HL-60 (cell line): ENCODE measurements at regions not wholly inside any gene's neighbourhood (a gene's known extent, or its start where the extent isn't known, plus 50 kb on each side); places are given as distances from the start of the nearest gene placed in this dataset.
A peak's percentile ranks its signal among the peaks of the same experiment; 100 is the strongest.
"Not testable (repeated sequence)": the region's sequence is repeated elsewhere in the genome, so short reads cannot be mapped to it uniquely, and the experiment has no call there.

Source experiments
- DNase-seq, 2 experiments: peaks; one replicate each; pipeline ENCODE4 v3.0.0-alpha.2; 2010 to 2020; ENCODE audit warnings: low read depth in 1 of 2, low spot score in 1 of 2
- H3K27ac ChIP-seq: fragments of 250-450 bp; sonication (Bioruptor Pico); replicated peaks from 2 replicates; pipeline ENCODE4 v1.5.1; 2020; ENCODE audit warnings: mild to moderate bottlenecking, moderate library complexity
- H3K27me3 ChIP-seq: fragments of 250-450 bp; sonication (Bioruptor Pico); 2 replicates; pipeline ENCODE4 v1.5.1; 2021; ENCODE audit warnings: mild to moderate bottlenecking, moderate library complexity; ENCODE audit not compliant: insufficient read depth, poor library complexity, severe bottlenecking
- H3K4me3 ChIP-seq: replicated peaks from 2 replicates; pipeline ENCODE4 v1.5.1; 2011; ENCODE audit warnings: mild to moderate bottlenecking, control low read depth, low read length; ENCODE audit not compliant: insufficient read depth
- CTCF ChIP-seq: IDR thresholded peaks from one replicate; pipeline ENCODE4 v1.5.1; 2011; ENCODE audit warnings: low read length, control low read depth, inconsistent platforms; ENCODE audit not compliant: insufficient read depth
- GABPA ChIP-seq: IDR thresholded peaks from 2 replicates; pipeline ENCODE4 v1.6.1; 2012; ENCODE audit warnings: low read depth
- POLR2AphosphoS5 ChIP-seq: IDR thresholded peaks from 2 replicates; pipeline ENCODE4 v1.6.1; 2012; ENCODE audit warnings: low read depth
- SPI1 ChIP-seq: IDR thresholded peaks from 2 replicates; pipeline ENCODE4 v1.6.1; 2012; ENCODE audit warnings: low read depth, mild to moderate bottlenecking, borderline replicate concordance
- TF ChIP-seq, protein P1 (sequence below): IDR thresholded peaks from 2 replicates; pipeline ENCODE4 v1.6.1; 2012; ENCODE audit warnings: low read depth; ENCODE audit not compliant: insufficient replicate concordance

DNA sequence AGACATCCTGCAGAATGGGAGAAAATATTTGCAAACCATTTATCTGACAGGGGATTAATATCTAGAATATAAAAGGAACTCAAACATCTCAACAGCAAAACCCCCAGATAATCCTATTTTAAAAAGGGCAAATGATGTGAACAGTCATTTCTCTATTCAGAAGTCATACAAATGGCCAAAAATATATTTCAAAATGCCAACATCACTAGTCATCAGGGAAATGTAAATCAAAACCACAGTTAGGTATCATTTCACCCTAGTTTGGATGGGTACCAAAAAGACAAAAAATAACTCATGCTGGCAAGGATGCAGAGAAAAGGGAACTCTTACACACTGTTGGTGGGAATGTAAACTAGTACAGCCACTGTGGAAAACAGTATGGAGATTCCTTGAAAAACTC is 70.0 kb downstream of the TBR1 start:
- H3K27ac ChIP-seq = no peak overlapping the region
- H3K4me3 ChIP-seq = no peak overlapping the region
- TF ChIP-seq SPI1 (no peak), POLR2AphosphoS5 (no peak), GABPA (no peak), CTCF (no peak)
- TF ChIP-seq, protein P1, sequence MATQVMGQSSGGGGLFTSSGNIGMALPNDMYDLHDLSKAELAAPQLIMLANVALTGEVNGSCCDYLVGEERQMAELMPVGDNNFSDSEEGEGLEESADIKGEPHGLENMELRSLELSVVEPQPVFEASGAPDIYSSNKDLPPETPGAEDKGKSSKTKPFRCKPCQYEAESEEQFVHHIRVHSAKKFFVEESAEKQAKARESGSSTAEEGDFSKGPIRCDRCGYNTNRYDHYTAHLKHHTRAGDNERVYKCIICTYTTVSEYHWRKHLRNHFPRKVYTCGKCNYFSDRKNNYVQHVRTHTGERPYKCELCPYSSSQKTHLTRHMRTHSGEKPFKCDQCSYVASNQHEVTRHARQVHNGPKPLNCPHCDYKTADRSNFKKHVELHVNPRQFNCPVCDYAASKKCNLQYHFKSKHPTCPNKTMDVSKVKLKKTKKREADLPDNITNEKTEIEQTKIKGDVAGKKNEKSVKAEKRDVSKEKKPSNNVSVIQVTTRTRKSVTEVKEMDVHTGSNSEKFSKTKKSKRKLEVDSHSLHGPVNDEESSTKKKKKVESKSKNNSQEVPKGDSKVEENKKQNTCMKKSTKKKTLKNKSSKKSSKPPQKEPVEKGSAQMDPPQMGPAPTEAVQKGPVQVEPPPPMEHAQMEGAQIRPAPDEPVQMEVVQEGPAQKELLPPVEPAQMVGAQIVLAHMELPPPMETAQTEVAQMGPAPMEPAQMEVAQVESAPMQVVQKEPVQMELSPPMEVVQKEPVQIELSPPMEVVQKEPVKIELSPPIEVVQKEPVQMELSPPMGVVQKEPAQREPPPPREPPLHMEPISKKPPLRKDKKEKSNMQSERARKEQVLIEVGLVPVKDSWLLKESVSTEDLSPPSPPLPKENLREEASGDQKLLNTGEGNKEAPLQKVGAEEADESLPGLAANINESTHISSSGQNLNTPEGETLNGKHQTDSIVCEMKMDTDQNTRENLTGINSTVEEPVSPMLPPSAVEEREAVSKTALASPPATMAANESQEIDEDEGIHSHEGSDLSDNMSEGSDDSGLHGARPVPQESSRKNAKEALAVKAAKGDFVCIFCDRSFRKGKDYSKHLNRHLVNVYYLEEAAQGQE = no peak
- DNase-seq = no peak
- peaks cover 2% of the 10 kb centered on the region for H3K27me3 ChIP-seq

- Histone ChIP-seq H3K27ac (no peak overlapping the region), H3K4me3 (no peak overlapping the region), H3K27me3 (peaks cover 2% of the 10 kb centered on the region)
- no peak for DNase-seq
- TF ChIP-seq POLR2AphosphoS5 (no peak), GABPA (no peak), SPI1 (no peak), CTCF (no peak)
- TF ChIP-seq, protein P1 = no peak
Observed at GRCh38 chr2:161488131-161488699, 72.1 kb downstream of the TBR1 start.

- H3K4me3 ChIP-seq = no peak overlapping the region
- H3K27me3 ChIP-seq = peaks cover 2% of the 10 kb centered on the region
- DNase-seq = no peak
- H3K27ac ChIP-seq = no peak overlapping the region
- TF ChIP-seq SPI1 (no peak), GABPA (no peak), POLR2AphosphoS5 (no peak), CTCF (no peak)
- TF ChIP-seq, protein P1 = no peak
Observed at GRCh38 chr2:161488879-161489278, 72.8 kb downstream of the TBR1 start.

DNA sequence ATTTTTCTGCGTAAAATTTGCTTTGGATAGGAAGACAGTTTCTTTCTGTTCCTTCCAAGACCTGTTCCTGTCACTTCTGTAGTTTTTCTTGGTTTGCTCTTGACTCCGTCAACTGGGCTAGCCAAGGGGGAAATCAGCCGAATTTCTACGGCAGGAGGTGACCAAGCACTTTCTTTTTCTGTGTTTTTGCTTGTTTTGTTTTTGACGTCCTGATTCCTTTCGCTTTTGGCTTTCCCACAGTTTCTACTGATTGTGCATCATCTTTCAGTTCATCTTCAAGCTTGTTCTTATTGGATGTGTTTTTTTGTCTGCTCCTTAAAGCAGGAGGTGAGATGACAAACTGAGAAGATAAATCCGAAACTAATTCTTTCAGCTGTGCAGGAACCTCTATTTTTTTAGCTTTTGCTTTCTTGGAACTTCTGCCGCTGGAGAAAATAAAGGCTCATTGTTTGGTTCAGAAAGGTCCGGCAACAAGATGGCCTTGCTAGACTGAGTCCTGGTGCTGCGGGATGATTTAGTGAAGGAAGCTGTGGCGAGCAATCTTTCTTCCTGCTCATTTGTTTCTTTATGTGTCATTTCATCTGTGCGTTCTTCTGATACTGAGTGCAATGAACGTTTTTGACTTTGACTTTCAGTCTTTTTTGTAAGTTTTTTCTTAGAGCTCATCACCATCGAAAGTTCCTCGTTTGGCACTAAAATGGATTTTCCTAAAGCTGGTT is 85.0 kb downstream of the TBR1 start:
- H3K27ac ChIP-seq, H3K27me3 ChIP-seq, DNase-seq: not testable (repeated sequence)
- H3K4me3 ChIP-seq = peak overlapping the region; percentile 12

- not testable (repeated sequence) for H3K27ac ChIP-seq, H3K27me3 ChIP-seq, H3K4me3 ChIP-seq, DNase-seq
Observed at GRCh38 chr2:161502279-161502678, 86.2 kb downstream of the TBR1 start.
